ENCODE measurements at regions not wholly inside any gene's neighbourhood (a gene's known extent, or its start where the extent isn't known, plus 50 kb on each side); places are given as distances from the start of the nearest gene placed in this dataset.

DNA sequence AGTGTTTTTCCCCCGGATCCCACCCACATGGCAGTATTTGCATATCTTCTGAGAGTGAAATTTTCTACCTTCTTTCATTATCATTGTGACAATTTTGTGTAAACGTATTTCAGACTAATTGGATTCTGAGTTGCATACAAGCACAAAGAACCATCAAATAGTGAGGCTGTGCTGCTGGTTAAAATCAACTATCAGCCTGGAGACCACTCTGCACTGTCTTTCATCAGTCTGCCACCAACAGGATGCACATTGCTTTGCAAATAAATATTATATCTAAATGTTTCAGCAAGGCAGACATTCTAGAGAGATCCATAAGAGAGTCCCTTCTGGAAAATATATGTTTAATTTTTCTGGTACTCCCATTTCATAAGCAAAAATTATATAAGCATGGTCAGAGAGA lies 851.8 kb downstream of the XPNPEP1 start:
- TF ChIP-seq, protein P1, sequence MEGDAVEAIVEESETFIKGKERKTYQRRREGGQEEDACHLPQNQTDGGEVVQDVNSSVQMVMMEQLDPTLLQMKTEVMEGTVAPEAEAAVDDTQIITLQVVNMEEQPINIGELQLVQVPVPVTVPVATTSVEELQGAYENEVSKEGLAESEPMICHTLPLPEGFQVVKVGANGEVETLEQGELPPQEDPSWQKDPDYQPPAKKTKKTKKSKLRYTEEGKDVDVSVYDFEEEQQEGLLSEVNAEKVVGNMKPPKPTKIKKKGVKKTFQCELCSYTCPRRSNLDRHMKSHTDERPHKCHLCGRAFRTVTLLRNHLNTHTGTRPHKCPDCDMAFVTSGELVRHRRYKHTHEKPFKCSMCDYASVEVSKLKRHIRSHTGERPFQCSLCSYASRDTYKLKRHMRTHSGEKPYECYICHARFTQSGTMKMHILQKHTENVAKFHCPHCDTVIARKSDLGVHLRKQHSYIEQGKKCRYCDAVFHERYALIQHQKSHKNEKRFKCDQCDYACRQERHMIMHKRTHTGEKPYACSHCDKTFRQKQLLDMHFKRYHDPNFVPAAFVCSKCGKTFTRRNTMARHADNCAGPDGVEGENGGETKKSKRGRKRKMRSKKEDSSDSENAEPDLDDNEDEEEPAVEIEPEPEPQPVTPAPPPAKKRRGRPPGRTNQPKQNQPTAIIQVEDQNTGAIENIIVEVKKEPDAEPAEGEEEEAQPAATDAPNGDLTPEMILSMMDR (conservative IDR thresholded peaks at IDR 0.05 in 1 of 2, IDR thresholded peaks at IDR 0.05 in 1 of 2; ENCODE audit: low read depth in 1 of 2, low read length in 2 of 2): no peak
- TF ChIP-seq EZH2 (IDR thresholded peaks at IDR 0.05; ENCODE audit: low read length, missing control alignments): no peak

Data from fibroblast of lung (primary cell).